ENCODE measurements at regions not wholly inside any gene's neighbourhood (a gene's known extent, or its start where the extent isn't known, plus 50 kb on each side); places are given as distances from the start of the nearest gene placed in this dataset.

DNA sequence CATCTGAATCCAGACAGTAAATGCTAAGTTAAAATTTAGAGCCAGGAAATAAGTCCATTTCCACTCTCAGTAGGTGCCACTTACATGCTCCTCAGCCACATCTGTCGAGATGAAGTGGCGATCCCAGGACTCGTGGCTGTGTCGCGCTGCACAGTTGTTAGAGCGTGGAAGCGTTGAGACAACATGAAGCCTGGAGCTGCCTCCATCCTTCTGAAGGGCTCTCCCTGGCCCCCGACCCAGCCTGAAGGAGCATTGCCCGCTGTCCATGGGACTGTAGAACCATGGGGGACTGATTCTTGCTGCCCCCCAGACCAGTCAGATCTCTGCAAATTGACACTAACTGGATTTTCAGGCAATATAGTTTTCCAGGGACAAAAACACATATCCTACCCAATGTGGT, 58.9 kb downstream of the IRX1 start:
- no peak for DNase-seq

DNA sequence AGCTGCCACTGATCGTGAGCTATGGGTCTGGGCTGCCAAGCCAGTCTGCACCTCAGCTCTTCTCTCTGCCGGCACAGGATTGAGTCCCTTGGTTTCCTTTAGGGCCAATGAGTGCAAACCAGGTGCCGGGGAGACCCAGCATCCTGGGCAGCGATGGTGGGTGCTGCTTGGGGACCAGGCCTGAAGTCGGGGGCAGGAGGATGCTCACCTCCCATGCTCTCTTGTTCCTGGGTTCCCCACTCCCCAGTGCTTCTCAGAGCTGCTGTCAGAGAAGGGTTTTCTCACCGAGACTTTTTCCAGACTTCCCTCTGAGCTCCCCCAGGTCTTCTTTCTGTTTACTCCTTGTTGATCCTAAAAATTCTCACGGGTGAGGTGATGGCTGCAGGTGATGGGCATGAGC, 61.2 kb downstream of the IRX1 start:
- no peak for DNase-seq

DNA sequence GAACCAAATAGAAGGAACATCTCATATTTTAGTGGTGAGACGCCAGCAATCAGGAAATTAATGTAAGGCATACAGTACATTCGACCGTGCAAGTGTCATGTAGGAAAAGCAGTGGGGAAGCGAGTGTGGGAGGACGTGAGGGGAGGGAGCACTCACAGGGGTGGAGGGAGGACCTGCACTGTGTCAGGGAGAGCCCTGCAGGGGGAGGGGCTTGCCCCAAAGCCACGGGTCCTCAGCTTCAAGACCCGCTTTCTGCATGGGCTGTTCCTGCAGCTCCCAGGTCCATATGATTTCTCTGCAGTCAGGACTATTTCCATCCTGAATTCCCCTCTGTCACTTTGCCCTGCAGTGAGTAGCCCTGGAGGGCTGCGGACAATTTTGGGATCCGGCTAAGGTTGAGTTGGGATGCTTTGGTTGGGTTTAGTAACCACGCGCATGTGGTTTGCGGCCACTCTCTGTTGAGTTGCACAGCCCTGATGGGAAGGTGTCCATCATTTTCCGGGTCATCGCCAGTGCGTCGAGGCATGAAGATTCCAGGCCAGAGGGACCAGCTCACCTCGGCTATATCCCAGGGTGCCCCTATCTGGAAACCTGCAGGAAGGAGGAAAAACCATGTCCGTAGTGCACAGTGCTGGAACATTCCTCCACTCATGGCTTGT, 61.9 kb downstream of the IRX1 start:
- DNase-seq, result no peak

DNA sequence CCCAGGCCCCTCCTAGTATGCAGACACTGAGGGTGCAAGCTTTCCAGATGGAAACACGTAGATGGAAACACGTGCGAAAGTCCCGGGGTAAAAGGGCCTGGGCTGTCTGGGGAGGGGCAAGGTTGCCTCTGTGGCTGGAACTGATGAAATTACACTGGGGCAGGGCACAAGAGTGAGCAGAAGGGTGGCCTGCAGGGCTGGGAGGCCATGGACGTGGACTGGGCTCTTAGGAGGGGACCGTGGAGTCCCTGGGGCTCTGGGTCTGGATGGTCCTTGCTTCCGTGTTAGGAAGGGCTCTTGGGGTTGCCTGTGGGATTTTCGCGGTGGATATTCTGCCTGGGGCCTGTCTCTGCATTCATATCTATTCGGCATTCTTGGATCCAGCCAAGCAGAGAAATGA, 63.3 kb downstream of the IRX1 start:
- DNase-seq, result no peak

DNA sequence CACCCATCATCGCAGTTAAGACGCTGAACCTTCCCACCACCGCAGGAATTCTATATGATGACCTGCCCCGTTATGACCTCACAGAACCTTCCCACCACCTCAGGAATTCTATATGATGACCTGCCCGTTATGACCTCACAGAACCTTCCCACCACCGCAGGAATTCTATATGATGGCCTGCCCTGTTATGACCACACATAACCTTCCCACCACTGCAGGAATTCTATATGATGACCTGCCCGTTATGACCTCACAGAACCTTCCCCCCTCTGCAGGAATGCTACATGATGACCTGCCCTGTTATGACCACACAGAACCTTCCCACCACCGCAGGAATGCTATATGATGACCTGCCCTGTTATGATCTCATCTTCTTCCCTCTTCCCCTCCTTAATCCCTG, 64.3 kb downstream of the IRX1 start:
- no peak for DNase-seq

DNA sequence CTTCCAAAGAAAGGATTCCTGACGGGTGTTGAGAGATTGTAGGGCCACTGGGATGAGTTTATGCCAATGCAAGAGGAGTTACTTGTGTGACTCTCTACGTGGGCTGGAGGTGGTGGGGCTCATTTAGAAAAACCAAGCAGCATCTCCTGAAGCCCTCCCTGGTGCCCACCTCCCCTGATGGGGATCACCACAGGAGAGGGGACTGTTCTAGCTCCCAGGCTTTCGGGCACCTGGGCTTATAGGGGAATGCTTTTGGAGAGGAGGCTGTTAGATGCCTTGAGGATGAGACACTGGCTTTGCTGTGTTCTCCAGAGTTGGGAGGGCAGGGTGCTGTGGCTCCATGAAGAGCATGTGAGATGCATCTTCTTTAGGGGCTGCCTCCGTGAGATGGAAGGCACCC, 65.0 kb downstream of the IRX1 start:
- DNase-seq, result no peak

DNA sequence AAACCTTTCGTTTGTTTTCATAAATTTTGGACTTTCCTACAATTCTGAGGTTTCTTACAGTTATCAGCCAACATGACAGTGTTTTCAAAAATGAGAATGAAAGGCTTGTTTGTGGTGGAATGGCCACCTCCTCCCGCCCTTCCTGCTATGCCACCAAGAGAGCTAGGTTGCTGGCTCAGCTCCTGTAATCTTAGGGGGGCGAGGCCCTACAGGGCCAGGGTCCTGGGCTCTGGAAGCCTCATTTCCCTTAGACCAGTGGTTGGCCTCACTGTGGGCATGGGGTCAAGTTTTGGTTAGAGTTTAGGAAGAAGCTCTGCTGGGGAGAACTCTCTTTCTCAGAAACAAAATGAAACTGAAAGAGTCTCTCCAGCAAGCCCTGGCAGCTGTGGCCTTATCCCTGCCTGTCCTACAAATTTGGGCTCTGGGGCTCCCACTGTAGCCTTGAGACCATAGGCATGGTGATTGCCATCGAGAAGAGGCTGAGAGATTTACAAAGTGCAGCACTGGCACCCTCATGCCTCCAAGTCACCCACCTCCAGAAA, 66.2 kb downstream of the IRX1 start:
- no peak for DNase-seq

DNA sequence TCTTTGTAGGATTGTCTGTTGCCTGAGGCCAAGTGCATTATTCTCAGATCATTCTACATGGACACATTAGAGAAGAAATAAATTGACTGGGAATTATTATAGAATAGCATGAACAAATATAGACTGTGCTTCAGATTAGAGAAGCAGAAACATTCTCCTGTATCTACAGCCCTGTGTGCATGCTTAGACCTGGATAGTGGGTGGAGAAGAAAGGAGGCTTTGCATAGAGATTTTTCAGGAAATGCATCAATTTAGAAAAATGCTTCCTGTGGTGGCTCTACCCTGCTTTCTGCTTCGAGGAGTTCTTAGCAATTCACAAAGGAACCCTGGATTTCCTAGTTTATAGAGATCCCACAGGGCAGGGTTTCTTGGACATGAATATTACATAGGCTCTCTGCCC, 66.7 kb downstream of the IRX1 start:
- no peak for DNase-seq

DNA sequence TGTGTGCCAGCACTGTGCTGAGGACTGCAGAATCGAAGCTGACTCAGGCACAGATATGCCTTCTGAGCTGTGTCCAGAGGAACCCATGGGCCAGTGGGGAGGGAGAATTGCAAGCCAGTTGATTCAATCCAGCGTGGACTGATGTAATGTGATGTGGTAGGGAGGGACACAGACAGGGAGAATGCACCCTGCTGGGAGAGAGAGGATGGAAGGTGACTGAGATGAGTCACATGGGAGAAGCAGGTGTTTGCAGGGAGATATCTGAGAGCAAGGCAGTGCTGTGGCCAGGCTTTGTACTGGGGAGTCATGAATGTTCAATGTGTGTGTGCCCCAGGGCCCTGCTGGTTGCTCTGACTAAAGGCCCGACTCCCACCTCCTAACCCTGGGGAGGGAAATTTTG, 75.7 kb downstream of the IRX1 start:
- DNase-seq, result no peak

DNA sequence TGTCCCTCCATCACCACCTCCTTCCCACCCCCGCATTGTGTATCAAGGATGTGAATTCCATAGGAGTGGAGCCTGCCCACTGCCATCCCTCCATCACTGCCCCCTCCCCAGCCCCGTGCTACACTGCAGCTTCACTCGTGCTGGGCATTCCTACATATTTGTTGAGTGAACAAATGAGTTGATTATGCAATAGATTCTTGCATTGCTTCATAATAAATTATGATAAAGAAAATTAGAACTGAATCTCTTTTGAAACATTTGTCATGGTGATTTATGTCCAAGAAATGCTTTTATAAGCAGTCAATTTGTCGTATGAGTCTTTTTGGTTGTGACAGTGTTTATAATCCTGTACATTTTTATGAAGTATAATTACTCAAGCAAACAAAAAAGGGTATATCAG, 83.2 kb downstream of the IRX1 start:
- DNase-seq, result no peak

DNA sequence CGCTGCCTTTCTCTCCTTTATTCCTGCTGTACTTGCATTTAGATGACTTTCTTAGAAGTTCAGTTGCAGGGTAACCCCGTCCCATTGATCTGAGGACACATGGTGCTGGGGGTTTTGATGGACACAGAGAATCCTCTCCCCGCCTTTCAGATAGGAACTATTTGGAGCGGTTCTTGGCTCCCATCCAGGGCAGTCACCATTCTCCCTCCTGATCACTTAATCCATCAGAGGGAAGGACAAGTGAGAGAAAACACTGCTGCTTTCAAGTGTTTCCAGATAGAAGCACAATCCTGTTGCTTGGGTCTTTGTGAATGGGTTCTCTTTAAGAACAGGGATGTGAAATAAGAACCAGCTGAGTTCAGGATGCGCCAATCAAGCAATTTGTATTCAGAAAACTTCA, 85.2 kb downstream of the IRX1 start:
- DNase-seq, result no peak

DNA sequence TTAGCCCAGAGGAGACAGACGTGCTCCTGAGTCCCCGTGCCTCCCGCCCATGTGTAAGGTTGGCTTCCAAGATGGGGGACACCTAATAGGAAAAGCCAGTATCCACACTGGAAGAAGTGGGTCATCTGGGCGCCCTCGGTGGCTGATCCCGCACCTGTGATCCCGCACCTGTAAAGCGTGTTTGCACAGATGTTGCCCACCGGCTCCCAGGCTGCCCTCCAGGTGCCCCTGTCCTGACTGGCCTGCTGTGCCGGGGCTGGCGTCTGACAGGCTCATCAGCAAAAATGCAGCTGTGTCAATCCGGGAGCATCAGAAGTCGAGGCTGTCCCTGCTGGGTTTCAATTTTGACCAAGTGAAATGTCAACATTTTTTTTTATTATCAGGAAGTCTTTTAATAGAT, 88.5 kb downstream of the IRX1 start:
- DNase-seq, result no peak

DNA sequence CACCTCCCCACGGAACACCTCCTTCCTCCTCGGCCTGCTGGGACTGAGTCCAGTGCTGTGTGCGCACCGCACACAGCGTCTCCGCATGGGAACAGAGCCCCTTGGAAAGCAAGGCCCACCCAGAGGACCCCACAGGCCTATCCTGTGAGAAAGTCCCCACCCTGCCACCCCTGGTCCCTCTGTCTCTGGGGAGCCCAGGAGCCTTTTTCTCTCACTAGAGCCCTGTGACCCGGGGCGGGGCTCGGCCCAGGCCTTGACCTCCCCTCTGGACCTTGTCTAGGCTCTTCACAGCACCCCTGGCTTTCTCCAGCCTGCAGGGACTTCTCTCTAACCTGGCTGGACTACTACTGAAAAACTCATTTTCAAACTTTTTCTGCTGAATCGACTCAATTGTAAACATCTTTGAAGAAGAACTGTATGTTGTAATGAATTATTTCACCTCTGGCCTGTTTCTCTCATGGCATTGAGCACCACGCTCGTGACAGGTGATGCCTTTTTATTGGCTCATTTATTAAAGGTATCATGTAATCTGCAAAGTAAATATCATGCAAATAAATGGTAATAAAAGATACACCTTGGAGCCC, 89.2 kb downstream of the IRX1 start:
- no peak for DNase-seq

DNA sequence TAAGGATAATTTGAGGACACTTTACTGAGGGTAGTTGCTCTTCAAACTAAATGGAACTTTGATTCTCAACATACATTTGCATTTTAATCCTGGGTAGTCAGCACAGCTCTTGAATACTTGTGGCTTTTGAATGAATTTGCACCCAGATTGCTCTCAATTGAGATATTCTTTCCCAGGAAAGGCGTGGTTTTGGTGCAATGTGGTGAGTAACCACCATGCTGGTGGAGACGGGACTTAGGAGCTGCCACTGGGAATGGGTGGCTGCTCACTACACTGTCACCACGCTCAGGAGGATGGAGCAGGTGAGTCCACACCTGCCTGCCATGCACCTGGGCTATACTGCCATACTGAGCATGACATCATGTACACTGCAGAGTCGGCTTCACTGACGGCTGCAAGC, 99.2 kb downstream of the IRX1 start:
- DNase-seq, result no peak

DNA sequence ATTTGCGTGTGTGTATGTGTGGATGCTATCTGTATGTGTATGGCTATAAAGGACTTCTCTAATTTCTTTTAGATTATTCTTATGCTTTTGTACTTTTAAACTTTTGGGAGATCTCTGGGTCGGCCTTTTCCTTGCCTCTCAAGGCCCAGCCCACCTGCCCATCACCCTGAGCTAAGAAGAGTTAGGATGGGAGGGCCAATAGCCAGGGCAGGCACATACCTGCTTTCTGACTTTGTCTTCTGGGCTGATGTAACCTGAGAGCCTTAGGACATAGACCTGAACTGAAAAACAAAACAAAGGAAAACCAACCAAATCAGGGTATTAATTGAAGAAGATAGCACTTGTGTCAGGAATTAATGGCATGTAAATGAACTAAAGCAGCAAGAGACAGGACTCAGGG, 100.2 kb downstream of the IRX1 start:
- no peak for DNase-seq

DNA sequence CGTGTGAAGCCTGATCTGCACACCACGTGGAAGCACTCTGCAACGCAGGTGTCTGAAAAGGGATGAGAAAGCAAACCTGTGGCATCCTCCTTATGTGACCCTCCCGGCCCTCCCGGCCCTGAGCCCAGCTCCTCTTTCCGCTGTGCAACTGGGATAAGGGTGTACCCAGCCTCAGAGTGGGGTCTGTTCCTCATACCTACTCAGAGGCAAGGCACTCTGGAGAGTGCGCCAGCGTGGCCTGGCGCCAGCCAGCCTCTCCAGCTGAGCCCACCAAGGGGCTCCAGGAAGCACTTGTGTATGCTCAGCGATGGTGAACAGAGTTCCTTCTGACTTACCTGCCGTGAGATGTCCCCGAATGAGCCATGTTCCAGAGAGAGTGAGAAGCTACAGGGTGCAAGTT, 102.8 kb downstream of the IRX1 start:
- no peak for DNase-seq

DNA sequence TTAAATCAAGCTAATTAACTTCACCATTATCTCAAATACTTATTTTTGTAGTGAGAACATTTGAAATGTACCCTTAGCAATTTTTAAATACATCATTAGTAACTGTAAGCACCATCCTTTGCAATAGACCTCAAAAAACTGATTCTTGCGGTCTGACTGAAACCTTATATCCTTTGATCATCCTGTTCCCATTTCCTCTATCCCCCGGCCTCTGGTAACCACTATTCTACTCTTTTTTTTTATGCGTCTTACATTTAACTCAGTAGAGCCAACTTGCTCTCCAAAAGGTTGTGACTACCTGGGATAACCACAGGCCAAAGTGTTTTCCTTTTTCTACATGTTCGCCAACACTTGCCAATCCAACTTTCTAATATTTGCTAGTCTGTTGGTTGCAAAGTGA, 106.1 kb downstream of the IRX1 start:
- DNase-seq, result no peak

DNA sequence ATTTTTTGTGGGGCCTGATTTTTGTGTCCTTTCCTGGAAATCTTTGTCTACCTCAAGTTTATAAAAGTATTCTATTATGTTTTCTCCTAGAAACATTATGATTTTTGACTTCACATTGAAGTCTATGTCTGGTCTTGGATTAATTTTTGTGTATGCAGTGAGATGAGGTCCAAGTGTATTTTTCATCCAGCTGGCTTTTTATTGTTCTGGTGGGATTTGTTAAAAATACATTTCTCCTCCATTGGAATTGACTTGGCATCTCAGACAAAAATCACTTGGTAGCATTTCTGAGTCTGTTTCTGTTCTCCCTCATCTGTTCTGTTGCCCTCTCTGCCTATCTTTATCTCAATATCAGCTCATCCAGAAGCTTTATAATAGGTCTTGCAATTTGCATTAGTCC, 109.0 kb downstream of the IRX1 start:
- DNase-seq, result no peak

DNA sequence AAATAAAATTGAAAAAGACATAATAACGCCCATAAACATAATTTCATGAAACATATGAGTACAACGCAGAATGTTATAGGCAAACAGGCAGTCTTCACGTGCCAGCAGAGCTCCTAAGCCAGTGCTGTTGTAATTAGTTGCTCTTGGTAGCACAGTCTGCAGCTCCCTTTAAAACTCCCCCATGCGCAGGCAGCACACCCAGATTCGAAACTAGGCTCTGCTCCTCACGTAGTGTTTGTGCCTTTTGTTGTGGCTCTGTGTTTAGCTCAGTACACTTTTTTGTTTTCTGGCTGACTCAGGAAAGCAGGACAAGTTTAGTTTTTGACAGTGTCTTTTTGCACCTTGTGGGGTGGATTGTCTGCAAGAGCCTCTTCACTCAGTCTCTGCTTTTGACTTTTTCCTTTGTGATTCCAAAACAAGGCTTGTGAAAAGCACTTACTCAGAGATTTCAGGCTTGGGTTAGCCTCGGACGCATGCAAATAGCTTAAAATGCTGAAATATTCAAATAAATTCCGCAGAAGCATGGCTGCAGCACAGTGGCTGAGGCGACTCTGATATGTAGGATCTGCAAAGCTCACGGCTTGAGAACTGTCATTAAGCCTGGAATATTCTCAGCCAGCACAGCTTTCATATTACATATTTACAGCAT, 113.6 kb downstream of the IRX1 start:
- no peak for DNase-seq

DNA sequence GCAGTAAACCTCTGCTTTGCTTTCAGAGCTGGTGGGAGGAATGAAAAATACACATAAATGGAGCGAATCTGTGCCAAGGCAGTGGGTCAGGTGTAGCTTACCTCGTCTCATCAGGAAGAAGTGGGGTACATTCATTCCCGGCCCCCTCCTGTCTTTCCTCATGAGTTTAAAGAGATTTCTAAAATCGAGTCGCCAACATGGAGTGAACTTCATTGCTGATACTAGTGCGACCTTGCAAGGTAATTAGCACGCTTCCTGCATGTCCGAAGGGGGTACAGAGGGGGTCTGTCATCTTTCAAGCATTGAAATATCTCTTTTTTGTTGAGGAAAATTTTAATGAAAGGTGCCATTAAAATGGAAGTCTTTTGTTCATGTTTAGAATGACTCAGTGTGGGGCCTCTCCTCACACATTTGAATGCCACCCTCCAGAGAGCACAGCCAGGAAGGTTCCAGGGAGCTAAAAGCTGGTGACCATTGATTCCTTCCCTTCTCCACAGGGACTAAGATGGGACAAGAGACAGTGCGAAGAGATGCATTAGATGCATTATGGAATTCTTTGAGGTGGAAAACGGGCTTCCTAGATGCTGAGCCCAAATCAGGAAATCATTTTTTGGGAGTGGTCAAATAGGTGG, 114.2 kb downstream of the IRX1 start:
- no peak for DNase-seq

DNA sequence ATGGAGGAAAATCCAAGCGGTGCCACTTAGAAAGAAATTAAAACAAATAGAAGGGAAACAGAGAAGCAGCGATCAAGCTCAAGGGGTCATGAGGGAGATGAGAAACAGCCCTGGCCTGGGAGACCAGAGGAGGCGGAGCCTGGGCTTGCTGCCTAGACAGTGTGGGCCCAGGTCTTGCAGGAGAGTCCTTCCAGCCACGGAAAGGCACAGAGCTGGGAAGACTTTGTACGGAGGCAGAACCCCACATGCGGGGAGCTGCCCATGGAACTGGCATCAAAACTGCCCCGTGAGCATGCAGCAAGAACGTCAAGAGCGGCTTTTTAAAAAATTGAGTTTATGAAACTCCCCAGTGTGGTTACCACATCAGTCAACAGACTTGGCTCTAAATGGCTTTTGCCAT, 119.4 kb downstream of the IRX1 start:
- no peak for DNase-seq

DNA sequence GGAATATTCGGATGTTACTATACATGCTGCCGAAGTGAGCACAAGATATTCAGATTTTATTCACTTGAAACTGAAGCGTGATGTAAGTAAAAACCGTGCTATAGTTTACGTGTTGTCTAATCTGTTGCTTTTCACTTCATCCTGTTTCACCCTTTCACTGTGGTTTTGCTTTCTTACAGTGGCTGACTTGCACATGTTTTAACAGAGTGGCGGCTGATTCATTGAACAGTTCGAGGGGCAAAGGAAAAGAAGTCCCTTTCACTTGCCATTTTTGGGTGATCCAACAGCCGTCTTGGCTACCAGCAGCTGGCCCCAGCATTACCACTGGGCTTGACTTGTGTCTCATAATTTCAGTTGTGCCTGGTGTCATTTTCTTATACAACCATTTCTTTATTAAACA, 134.0 kb downstream of the IRX1 start:
- DNase-seq, result no peak

DNA sequence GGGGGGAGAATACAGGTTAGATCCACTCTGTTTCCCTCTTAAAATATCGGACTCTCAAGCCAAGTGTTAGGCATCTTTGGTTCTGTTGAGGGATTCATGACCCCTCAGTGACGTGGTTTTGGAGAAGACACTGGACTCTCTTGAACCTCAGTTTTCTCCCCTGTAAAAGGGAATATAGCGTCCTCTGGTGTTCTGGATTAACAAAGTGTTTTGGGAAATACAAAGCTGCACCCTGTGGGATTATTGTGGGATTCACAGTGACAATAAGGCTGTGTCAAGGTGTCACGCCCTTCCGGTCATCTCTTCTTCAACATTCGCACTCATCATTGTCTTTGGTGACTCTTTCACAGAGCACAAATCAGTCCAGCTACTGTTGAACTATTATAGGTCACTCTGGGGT, 139.0 kb downstream of the IRX1 start:
- DNase-seq, result no peak

DNA sequence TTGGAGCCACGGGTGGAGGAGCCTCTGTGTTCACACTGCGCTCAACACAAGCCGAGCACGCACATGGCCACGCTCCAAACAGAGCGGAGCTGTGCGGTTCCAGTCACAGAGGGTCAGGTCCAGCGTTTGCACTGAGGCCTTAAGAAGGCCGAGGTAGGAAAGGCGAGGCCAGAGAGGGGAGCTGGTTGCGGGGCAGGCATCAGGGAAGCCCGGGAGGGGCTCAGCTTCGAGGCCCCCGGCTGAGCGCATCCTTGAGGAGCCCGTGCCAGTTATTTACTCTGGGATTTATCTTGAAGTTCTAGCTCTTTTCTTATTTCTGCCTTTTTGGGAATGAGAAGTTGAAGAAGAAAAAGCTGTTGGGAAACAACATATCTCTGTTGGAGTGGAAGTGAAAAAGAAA, 140.8 kb downstream of the IRX1 start:
- DNase-seq, result no peak
